NCI-H2081 (cell line): ENCODE measurements at regions not wholly inside any gene's neighbourhood (a gene's known extent, or its start where the extent isn't known, plus 50 kb on each side); places are given as distances from the start of the nearest gene placed in this dataset.

Experiments used
- DNase-seq, 2 experiments: peaks; one replicate each; lab custom pipeline; 2025; lab: John Stamatoyannopoulos, UW

GRCh38 chr7:95718577-95719410, 53.6 kb upstream of the DYNC1I1 start:
- peak; percentile 39 to 68 for DNase-seq

DNA sequence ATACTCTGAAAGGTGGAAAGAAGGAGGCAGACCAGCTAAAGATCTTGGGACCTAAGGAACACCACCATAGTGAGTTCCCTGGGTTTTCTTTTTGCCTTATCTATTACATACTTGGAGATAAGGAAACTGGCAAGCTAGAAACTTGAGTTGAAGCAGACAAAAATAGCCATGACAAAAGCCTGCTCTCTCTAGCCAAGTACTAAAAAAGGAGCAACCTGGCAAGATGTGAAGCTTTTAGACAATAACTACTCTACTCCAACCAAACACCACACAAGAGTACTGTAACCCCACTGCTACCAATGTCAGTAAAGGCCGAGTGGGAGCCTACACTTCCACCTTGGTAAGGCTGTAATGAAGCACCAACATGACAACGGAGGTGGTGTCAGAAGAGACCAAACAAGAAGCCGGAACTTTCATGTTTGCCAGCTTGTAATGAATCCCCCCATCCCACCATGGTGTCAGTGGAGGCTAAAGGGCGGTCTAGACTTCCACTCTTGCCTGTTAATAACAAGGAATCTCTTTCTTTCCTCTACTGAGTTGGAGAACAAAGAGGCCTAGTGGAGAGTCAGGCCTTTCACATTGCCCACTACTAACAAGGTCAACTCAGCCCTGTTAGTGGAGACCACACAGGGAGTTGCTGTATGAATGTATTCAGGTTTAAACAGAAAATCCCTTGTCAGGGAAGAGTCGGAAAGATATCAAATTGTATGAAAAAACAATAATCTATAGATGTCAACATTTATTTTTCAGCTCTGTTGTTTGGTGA, 55.8 kb upstream of the DYNC1I1 start:
- DNase-seq, result no peak

DNA sequence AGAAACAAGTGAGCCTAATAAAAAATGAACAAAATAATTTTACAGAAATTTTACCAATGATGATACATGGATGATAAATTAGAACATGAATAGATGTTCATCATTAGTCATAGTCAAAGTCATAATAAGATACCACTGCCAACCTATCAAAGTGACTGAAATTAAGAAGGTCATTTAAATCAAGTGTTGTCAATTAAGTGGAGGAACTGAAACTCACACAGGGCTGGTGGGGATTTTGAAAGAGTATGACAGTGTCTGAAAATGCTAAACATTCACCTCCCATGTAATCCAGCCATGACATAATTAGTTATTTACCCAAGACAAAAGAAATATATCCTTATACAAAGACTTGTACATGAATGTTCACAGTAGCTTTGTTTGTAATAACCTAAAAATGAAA, 57.1 kb upstream of the DYNC1I1 start:
- DNase-seq, result no peak

DNA sequence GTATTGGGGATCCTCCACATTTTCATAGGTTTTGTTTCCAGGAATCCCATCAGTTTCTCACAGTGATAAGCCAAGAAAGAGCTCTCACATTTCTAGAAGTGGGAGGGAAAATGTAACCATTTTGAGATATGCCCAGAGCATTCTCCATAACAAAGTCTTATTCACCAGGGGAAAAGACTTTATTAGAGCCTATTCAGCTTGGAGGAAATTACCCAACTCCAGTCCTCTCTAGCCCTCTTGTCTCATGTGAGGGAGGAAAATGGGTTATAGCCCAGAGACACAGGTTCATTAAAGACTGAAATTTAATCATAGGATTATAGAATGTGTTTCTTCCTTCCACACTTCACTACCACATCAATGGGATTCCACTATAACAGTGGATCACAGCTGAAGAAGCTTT, 61.6 kb upstream of the DYNC1I1 start:
- no peak for DNase-seq

DNA sequence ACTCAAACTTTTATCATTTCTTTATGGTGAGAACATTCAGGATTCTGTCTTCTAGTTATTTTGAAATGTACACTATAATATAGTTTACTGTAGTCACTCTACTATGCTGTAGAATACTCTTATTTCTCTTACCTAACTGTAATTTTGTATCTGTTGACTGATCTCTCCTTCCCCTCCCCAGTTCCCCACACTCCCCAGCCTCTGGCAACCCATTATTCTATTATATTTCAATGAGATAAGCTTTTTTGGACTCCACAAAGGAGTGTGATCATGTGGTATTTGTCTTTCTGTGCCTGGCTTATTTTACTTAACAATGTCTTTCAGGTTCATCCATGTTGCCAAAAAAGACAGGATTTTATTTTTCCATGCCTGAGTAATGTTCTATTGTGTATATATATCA, 71.4 kb upstream of the DYNC1I1 start:
- peak; percentile 52 to 80 for DNase-seq

GRCh38 chr7:95694334-95694733, 78.0 kb upstream of the DYNC1I1 start:
- no peak for DNase-seq

- DNase-seq, result no peak
Observed at GRCh38 chr7:95693551-95694333, 78.6 kb upstream of the DYNC1I1 start.

GRCh38 chr7:95691464-95691863, 80.9 kb upstream of the DYNC1I1 start:
- DNase-seq, result no peak

- peak; percentile 57 to 80 for DNase-seq
Observed at GRCh38 chr7:95690367-95690947, 81.9 kb upstream of the DYNC1I1 start.

DNA sequence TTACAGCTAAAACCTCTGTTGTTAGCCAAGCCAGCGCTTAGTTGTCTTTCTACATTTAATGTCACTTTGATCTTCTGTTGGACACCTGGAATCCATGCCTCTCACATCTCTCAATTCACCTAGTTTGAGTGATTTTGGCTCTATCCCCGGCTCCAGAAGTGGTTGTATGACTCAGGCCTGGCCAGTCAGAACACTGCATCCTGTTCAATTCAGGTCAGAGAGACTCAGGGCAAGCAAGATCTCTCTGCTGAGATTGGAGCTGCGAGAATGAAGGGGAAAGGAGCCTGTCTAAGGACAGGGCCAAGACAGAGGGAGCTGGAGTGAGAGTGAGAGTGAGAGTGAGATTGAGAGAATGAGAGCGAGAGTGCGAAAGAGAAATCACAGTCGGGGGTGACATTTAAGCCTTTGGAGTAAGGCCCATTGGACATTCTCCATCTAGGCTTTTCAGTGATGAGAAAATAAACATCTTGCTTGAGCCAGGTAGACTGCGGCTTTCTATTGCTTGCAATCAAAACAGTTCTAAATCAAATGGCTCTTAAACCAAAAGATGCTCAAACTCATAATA, 83.3 kb upstream of the DYNC1I1 start:
- no peak for DNase-seq

DNA sequence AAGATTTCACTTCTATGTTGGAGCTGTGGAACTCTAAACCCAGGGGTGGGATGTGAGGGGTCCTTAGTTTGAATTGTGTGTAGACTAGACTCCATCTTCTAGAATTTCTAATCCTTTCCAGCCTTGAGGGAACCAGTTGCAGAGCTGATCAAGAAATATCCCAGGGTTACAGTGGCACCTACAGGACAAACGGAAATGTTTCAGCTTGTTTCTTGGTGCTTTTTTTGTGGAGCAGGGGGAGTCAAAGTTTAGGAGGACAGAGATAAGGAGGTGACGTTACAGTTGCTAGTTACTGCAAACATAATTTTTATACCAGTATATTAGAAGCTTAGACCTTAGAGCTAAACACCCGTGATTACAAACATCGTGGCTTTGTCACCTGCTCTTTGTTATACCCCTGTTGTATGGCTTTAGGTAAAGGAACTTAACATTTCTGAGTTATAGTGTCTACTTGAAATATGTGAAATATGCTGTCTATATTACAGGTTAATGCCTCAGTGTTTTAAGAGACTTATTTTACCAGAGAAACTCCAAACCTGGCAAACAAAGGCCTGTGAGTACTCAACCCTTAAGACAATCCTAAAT, 84.5 kb upstream of the DYNC1I1 start:
- peak; percentile 59 to 72 for DNase-seq

DNA sequence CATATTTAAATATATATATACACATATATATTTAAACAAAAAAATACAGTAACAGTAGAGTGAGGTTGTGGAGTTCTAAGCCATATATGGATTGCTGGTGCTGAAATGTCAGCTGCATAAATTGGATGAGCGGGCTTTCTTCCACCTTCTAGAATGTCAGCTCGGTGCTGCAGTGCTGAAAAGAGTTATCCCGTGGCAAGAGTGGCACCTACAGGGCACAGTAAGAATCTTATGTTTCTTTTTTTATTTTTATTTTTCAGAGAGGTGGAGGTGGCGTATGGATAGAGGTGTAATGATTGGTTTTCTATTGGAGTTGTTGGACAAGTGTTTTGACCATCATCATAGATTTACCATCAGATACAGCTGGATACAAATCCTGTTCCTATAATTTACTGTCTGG, 86.2 kb upstream of the DYNC1I1 start:
- peak; percentile 74 to 80 for DNase-seq

DNA sequence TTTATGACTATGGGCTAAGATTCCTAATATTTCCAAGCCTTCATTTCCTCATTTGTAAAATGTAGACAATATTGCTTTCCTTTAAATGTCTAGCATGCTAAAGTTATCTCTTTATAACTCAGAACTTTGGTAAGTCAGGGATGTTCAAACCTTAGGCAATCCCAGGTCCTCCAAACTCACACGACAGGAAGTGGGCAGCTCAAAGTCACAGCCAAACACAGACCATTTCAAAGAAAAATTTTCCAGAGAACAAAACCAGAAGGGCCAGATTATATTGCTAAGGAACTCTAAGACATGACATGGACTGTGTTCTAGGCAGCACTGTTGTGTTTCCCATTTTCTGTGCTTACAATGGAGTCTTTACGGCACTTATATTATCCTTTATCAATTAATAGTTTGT, 87.8 kb upstream of the DYNC1I1 start:
- DNase-seq, result no peak

DNA sequence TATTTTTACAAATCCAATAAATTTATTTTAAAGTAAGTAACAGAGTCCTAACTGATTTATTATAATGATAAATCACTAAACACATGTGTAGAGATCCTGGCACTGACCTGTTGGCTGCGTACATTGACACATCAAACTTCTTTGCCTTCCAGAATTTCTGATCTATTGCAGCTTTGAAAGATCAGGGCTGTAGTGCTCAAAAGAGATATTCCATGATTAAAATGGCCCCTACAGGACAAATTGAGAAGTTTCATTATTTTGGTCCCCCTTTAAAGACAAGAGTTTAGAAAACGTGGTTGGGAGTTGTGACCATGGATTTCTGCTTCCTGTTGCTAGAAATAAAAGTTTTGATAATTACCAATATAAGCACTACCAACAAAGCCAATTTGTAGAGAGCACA, 87.7 kb upstream of the PDK4 start:
- DNase-seq, result peak; percentile 35 to 59

GRCh38 chr7:95682913-95683312, 86.6 kb upstream of the PDK4 start:
- DNase-seq, result no peak

GRCh38 chr7:95676691-95677090, 80.4 kb upstream of the PDK4 start:
- no peak for DNase-seq

- no peak for DNase-seq
Observed at GRCh38 chr7:95675632-95676031, 79.3 kb upstream of the PDK4 start.

DNA sequence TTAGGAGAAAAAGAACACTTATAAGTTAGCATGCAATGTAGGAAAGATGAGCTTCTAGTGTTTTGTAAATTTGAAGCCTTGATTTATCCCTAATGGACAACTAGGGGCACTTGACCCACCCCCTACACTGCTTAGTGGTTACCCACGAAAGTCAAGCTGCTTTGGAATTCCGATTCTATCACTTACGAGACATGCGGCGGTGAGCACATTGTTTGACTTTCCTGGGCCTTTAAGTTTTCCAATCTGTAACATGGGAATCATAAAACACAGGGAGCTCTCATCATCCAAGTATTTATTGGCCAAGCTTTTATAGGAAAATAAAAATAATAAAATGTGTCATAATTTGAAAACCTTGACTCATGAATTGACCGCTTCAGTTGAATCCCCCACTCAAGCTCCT, 78.7 kb upstream of the PDK4 start:
- no peak for DNase-seq

GRCh38 chr7:95674101-95674500, 77.8 kb upstream of the PDK4 start:
- no peak for DNase-seq

GRCh38 chr7:95672434-95672833, 76.1 kb upstream of the PDK4 start:
- DNase-seq, result no peak

GRCh38 chr7:95669513-95669912, 73.2 kb upstream of the PDK4 start:
- DNase-seq, result no peak
